ENCODE measurements at regions not wholly inside any gene's neighbourhood (a gene's known extent, or its start where the extent isn't known, plus 50 kb on each side); places are given as distances from the start of the nearest gene placed in this dataset.

DNA sequence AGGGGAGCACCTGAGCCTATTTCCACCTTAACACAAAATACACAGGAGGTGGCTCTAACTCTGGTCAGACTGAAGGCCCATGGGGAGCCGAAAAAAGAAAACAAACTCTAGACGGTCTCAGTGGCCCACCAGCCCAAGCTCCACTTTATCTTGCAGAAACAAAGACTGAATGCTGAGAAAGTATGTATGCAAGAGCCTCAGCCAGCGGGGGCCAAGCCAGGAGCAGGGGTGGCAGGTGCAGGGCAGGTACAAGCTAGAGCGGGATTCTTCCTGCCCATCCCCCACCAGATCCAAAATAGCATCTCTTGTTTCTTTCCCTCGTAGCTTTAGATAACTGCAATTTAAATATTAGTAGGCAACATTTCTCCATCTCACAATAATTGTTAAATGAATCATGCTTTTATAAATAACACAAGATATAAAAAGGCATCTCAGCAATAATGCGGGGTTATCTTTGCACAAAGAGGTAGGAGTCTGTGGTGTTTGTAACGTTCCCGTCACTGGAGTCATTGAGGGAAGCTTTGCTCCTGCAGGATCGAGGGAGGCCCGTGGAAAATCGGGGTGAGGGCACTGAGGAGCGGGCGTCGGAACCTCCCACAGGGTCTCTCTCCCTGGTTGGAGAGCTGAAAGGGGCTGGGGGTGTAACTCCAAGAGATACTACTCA is 418.0 kb downstream of the SHANK2 start:
- TF ChIP-seq, protein P1, sequence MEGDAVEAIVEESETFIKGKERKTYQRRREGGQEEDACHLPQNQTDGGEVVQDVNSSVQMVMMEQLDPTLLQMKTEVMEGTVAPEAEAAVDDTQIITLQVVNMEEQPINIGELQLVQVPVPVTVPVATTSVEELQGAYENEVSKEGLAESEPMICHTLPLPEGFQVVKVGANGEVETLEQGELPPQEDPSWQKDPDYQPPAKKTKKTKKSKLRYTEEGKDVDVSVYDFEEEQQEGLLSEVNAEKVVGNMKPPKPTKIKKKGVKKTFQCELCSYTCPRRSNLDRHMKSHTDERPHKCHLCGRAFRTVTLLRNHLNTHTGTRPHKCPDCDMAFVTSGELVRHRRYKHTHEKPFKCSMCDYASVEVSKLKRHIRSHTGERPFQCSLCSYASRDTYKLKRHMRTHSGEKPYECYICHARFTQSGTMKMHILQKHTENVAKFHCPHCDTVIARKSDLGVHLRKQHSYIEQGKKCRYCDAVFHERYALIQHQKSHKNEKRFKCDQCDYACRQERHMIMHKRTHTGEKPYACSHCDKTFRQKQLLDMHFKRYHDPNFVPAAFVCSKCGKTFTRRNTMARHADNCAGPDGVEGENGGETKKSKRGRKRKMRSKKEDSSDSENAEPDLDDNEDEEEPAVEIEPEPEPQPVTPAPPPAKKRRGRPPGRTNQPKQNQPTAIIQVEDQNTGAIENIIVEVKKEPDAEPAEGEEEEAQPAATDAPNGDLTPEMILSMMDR (IDR thresholded peaks at IDR 0.05): no peak
- no peak for TF ChIP-seq POLR2A (IDR thresholded peaks at IDR 0.05)

All from thyroid gland (tissue), 4 donors.